ENCODE measurements at regions not wholly inside any gene's neighbourhood (a gene's known extent, or its start where the extent isn't known, plus 50 kb on each side); places are given as distances from the start of the nearest gene placed in this dataset.
A peak's percentile ranks its signal among the peaks of the same experiment; 100 is the strongest.

- DNase-seq = no peak
Measured at GRCh38 chr15:31842532-31843195, 187.7 kb upstream of the CHRNA7 start.

GRCh38 chr15:31843426-31844055 is 186.8 kb upstream of the CHRNA7 start:
- DNase-seq = no peak

GRCh38 chr15:31845791-31846190 is 184.5 kb upstream of the CHRNA7 start:
- no peak for DNase-seq

- DNase-seq = no peak
Measured at GRCh38 chr15:31847961-31848360, 182.4 kb upstream of the CHRNA7 start.

GRCh38 chr15:31848621-31849020 is 181.7 kb upstream of the CHRNA7 start:
- DNase-seq = no peak

GRCh38 chr15:31852933-31853799 is 177.1 kb upstream of the CHRNA7 start:
- no peak for DNase-seq

- DNase-seq = no peak
Measured at GRCh38 chr15:31856581-31856980, 173.7 kb upstream of the CHRNA7 start.

GRCh38 chr15:31857194-31857593 is 173.1 kb upstream of the CHRNA7 start:
- no peak for DNase-seq

GRCh38 chr15:31858026-31858425 is 172.3 kb upstream of the CHRNA7 start:
- DNase-seq = no peak

- no peak for DNase-seq
Measured at GRCh38 chr15:31866248-31866647, 164.1 kb upstream of the CHRNA7 start.

- peak; percentile 1 for DNase-seq
Measured at GRCh38 chr15:31867536-31868442, 162.5 kb upstream of the CHRNA7 start.

GRCh38 chr15:31869686-31870307 is 160.5 kb upstream of the CHRNA7 start:
- DNase-seq = peak; percentile 2

GRCh38 chr15:31870328-31871165 is 159.8 kb upstream of the CHRNA7 start, which contains the start of gene OTUD7A:
TSS of gene OTUD7A (minus strand) at chr15:31870673.
- peak; percentile 61 for DNase-seq

- DNase-seq = no peak
Measured at GRCh38 chr15:31871166-31871886, 159.0 kb upstream of the CHRNA7 start.

GRCh38 chr15:31871887-31872281 is 158.4 kb upstream of the CHRNA7 start:
- no peak for DNase-seq

GRCh38 chr15:31887246-31887645 is 143.1 kb upstream of the CHRNA7 start:
- no peak for DNase-seq

GRCh38 chr15:31892513-31892912 is 137.8 kb upstream of the CHRNA7 start:
- DNase-seq = no peak

GRCh38 chr15:31893780-31894179 is 136.5 kb upstream of the CHRNA7 start:
- no peak for DNase-seq

- DNase-seq = no peak
Measured at GRCh38 chr15:31897746-31898145, 132.6 kb upstream of the CHRNA7 start.

GRCh38 chr15:31901501-31901900 is 128.8 kb upstream of the CHRNA7 start:
- no peak for DNase-seq

GRCh38 chr15:31905054-31905453 is 125.3 kb upstream of the CHRNA7 start:
- DNase-seq = no peak
